Fibroblast of villous mesenchyme (primary cell): ENCODE measurements at regions not wholly inside any gene's neighbourhood (a gene's known extent, or its start where the extent isn't known, plus 50 kb on each side); places are given as distances from the start of the nearest gene placed in this dataset.

Experiments
- DNase-seq: peaks from one replicate; pipeline ENCODE4 v3.0.0-alpha.2; 2010; ENCODE audit warnings: low read depth
- H3K4me3 ChIP-seq: 2 replicates; pipeline ENCODE4 v1.5.1; 2011; ENCODE audit warnings: low read depth, mild to moderate bottlenecking, low read length
- CTCF ChIP-seq: IDR thresholded peaks from 2 replicates; pipeline ENCODE4 v1.5.1; 2012; ENCODE audit warnings: low read depth, mild to moderate bottlenecking, low read length; ENCODE audit not compliant: insufficient read depth

GRCh38 chr16:17014484-17015121 lies 456.2 kb downstream of the XYLT1 start:
- TF ChIP-seq CTCF: no peak
- no peak for DNase-seq
- no peak overlapping the region for H3K4me3 ChIP-seq

GRCh38 chr16:17015702-17016101 lies 455.1 kb downstream of the XYLT1 start:
- DNase-seq: no peak
- no peak for TF ChIP-seq CTCF
- no peak overlapping the region for H3K4me3 ChIP-seq

GRCh38 chr16:17017442-17017841 lies 453.3 kb downstream of the XYLT1 start:
- H3K4me3 ChIP-seq: no peak overlapping the region
- DNase-seq: no peak
- no peak for TF ChIP-seq CTCF

- H3K4me3 ChIP-seq: no peak overlapping the region
- DNase-seq: no peak
- no peak for TF ChIP-seq CTCF
These were observed 452.2 kb downstream of the XYLT1 start for GRCh38 chr16:17018585-17018939.

GRCh38 chr16:17019366-17019765 lies 451.4 kb downstream of the XYLT1 start:
- no peak overlapping the region for H3K4me3 ChIP-seq
- no peak for TF ChIP-seq CTCF
- no peak for DNase-seq

GRCh38 chr16:17023606-17024005 lies 447.2 kb downstream of the XYLT1 start:
- H3K4me3 ChIP-seq: no peak overlapping the region
- DNase-seq: no peak
- no peak for TF ChIP-seq CTCF

- H3K4me3 ChIP-seq: no peak overlapping the region
- no peak for DNase-seq
- TF ChIP-seq CTCF: no peak
These were observed 446.2 kb downstream of the XYLT1 start for GRCh38 chr16:17024514-17024913.
